Activated gamma-delta T cell treated with Interleukin-2 at 50 U/mL for 16 hours (primary cell): ENCODE measurements at regions not wholly inside any gene's neighbourhood (a gene's known extent, or its start where the extent isn't known, plus 50 kb on each side); places are given as distances from the start of the nearest gene placed in this dataset.
"Not testable (repeated sequence)": the region's sequence is repeated elsewhere in the genome, so short reads cannot be mapped to it uniquely, and the experiment has no call there.

Source experiments
- DNase-seq: peaks from one replicate; pipeline ENCODE4 v3.0.0-alpha.2; 2020

DNA sequence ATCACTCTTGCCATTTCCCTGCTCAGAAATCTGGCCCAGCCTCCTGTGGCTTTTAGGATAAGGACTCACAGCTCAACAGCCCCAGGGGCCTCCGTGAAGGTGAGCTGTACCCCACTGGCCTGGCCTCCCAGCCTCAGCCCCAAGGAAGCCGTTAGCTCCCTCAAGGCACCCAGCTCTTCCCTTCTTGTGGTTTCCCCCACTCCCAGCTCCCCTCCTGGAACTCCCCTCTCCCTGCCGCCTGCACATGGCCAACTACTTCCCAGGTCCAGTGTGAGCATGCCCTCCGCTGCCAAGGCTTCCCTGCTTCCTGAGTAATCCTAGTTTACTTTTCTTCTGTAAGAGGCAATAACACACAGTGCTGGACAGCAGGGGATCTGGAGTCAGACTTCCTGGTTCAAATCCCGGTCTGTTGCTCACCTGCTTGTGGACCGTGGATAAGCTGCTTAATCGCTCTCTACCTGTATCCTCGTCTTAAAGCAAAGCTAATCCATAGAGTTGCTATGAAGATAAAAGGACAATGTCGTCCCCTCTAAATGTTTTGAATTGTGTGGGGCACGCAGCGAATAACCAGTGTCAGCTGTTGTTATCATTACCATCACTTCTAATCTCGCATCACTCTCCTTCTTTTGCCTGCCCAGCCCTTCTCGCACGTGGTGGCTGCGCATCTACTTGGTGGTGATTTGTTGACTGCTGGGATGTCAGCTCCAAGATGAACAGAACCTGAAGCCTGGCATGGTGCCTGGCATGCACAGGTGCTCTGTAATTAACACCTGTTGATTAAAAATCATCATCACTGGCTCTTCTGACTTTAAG lies 86.6 kb downstream of the C5orf15 start:
- DNase-seq, result no peak

DNA sequence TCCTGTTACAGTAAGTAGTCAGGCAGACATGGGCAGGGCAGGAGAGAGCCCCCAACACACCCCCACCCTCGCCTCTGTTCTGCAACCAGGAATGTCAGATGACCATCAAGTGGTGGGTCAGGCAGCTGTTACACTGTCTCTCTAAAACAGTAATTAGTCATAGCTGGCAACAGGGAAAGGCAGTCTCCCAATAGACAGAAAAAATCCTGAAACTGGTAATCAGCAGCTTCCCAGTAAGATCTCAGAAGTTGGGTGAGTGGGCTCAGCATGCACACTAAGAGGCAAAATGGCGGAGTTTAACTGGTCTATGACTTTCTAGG lies 90.2 kb downstream of the C5orf15 start:
- no peak for DNase-seq

DNA sequence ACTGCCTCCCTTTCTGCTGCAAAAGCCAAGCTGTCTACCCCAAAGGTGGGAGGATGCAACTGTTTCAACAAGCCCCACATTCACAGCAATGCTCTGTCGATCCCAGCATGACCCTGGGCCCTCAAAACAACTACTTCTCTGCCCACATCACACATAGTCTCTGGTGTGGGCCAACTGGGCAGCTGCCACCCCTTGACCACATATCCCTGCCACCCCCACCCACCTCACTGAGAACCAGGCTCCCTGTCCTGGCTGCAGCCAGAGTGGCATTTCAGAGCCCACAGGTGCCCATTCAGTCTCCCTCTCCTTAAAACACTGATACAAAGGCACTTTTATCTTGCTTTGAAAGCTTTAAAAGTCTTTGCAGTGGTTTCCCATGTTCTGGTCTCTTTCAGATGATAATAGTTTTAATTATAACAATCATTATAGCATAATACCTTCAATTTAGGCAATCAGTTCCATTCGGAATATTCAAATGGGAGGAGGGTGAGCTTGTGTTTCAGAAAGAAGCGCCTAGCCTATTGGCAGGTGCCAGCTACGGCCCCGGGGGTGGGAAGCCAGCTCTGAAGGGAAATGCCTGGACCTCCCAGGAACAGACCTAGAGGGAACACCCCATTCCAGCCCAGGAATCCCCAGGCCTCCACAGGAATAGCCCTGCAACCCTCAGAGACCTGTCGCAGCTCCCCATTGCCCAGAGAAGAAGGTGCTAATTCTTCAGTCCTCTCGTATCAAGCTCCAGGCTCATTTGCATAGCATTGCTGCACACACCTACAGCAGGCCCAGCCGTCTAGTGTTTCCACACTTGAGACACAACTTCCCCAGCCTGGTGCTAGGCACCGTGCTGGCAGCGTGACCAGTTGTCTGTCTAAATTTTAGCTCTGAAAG lies 90.8 kb downstream of the C5orf15 start:
- DNase-seq, result no peak

DNA sequence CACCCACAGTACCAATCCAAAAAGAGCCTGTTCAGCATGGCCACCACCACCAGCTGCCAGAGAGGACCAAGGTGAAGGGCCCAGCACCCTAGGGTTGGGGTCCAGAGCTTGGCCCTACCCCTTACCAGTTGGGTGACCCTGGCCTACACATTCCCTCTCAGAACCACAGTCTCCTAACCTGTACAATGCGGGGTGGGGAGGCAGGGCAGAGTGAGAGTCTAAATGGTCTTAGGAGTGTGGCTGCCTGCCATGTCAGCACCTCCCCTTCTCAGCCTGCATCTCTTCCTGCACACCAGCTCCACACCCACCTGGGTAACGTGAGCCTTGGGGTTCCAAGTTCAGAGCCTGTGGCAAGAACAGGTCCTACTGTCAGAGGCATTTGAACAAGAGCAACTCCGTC lies 92.2 kb downstream of the C5orf15 start:
- DNase-seq, result no peak

DNA sequence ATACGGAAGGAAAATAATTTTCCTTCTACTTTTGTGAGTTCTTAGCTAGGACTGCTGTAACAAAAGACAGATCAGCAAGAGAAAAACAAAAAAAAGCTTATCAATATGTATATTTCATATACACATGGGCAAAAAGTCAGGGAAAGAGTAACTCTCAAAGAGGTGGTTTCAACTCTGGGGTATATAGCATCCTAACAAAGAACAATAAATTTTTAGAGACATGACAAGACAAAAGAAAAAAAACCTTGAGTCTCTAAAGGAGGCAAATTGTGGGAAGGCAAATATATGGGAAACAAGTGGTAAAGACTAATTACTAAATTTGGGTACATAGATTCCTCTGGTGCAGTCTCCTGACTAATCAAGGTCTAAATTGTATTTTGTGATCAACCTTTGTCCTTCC lies 93.2 kb downstream of the C5orf15 start:
- no peak for DNase-seq

DNA sequence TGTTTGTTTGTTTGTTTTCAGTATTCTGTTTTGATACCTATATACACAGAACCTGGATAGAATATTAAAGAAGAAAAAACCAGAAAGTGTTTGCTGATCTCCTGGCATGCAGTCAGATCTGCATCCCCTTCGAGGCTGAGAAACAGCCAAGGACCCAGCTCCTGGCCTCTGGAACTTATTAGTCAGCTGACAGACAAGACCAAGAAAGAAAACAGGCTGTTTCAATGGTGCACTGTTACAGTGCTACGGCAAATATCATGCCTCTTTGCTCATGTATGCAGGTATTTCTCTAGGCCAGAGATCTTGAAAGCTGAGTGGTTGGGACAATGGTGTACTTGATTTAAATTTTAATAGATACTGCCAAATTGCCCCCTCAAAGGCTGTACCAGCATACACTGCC lies 95.0 kb downstream of the C5orf15 start:
- DNase-seq, result no peak

DNA sequence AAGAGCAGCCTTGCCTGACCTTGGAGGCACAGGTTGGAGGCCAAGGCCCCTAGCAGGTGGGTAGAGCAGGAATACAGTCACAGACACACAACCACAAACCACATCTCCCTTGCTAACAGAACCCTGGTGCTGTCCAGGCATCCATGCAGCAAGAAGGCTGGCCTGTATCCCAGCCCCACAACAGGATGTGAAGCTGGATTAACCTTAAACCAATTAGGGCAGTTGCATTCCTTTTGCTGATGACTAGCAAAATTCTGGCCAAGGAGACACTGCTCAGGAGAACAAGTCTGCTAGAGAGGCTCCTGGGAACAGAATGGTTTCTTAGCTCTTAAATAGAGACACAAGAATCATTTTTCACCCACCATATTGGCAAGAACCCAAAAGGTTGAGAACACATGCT lies 97.8 kb downstream of the C5orf15 start:
- no peak for DNase-seq

DNA sequence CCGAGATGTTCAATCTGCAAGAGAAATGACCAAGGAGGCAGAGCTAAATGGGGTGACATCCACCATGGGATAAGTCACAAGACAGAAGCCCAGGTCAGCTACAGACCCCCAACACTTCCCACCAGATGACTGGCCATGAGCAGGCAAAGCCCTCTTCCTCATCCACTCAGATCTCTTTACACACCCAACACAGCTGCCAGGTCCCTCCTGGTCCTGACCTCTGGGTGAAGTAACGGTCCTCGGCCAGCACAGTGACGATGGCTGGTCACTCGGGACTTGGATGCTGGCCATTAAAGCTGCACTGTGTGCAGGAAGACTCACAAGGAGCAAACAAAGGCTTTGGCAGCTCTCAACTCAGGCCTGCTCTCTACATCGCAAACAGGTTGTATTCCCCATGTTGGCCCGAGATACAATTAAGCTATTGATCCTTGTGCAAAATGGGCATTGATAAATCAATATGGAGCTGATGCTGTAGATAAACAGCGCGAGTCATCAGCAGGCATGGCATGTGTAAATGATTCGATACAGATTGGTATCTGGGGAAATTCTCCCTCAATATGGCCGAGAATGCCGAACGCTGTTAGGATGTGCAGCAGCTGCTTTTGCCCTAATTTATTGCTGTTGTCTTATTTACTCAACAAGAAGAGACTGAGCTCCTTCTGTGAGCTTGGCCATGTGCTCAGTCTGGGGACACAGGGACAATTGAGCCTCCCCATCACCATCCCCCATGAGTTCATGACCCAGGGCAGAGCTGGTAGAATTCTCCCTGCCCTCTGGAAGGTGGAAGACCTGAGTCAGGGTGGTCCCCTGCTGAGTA lies 98.7 kb downstream of the C5orf15 start:
- no peak for DNase-seq

DNA sequence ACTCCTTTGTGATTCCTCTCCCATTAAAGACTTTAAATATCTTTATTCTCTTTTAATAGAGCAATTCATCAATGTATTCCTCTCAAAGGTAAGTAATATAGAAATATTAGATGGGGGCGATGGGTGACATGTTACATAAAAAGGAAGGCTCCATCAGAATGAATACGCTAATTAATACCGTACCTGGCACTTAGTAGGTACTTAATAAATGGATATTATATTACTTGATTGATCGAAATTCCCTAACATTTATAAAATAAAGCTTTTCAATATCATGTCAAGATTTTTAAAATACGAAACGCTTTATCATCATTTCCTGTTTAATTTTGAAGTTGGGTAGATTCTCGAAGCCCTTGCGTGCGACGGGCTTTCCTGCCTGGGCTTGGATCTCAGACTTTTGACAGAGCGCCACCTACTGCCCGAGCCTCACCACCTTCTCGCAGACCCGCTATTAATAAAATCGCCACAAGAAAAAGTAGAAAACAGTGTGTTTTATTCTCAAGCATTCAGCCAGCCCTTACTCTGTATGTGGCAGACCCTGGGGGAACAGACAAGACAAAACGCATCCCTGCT lies 99.4 kb downstream of the C5orf15 start:
- peak; percentile 73 for DNase-seq

DNA sequence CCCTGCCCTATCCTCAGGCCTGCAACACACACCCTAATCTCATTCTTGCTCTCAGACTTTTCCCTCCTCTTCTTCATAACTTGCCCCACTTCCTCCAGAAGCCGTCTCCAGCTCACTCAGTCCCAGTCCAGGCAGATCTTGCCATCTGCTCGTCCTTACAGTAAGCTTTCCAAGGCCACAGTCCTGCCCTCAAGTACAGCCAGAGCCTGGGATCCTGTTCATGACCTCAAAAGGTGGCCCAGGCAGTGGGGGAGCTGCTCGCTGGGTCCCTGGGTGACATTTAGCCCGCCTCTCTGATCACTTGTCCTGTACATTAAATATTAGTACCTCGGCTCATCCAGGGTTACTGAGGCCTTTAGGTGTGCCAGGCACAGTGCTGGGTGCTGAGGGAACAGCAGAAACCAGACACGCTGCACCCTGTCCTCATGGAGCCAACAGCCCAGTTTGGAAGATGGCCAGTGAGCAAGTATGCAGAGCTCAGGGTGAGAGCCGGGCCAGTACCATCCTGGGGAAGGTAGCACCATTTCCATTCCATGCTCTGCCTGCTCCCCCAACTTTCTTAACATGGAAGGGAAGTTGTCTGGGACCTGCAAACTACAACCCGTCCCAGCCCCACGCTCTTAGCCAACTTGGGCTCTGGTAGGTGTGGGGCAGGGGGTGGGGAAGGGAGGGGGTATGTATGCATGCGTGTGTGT lies 100.4 kb downstream of the C5orf15 start:
- no peak for DNase-seq

DNA sequence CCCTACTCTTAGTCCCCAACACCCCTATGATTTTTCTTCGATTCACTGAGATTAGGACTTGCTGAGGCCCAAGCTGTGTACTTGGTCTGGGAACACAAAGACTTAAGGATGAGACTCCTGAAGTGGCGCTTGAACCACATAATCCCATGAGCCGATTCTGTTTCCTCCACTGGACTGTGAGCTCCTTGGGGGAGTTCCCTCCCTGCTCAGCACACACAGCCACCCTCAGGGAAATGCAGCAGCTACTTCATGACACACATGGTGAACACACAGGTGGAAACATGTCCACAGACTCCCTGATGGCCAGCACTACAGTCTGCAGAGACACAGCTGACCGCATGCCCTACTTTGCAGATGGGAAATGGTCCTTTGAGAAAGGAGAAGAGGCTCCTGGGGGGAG lies 101.1 kb downstream of the C5orf15 start:
- DNase-seq, result no peak

DNA sequence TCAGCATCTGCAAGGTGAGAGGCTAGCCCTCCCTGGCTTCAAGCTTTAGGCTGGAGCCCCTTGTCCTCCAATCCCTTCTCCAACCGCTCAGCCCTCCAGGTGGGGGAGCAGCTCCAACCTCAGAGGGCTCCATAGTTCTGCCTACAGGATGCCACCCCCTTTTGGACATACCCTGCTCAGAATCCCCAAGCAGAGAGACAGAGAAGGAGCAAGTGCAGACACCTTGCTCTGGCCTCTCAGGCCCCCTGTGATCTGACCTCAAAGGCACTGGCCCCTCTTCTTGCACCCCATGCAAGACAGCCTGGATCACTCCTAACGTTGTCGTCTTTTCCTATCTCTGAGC lies 101.6 kb downstream of the C5orf15 start:
- no peak for DNase-seq

DNA sequence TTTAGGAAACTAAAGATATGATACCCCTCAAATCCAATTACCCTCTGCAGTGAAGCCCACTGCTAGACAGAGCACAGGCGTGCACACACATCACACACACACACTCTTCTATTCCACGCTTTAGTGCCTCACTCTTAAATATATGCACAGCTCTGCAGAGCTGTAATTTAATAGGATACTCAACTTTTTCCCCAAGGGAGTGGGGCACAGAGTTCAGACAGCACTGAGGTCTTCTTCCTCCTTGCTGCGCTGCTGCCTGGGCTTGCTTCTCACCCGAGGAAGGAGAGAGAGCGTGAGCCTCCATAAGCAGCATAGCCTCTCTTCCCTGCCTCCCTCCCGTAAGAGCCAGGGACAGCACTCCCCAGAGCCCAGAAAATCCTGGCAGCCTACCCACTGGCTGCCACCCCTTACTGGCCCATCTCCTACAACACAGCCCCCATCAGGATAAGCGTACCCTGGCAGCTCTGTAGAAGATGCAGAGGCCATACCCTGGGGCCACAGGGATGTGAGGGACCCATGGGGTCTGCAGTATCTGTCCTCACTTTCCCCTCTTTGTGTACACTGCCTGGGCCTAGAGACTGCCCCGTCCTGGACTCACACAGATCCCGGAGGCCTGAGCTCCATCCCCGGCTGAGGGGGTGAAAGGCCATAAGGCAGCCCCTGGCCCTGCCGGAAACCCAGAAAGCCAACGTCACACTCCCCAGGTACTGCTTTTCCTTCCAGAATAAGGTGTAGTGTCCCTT lies 102.1 kb downstream of the C5orf15 start:
- DNase-seq, result no peak

DNA sequence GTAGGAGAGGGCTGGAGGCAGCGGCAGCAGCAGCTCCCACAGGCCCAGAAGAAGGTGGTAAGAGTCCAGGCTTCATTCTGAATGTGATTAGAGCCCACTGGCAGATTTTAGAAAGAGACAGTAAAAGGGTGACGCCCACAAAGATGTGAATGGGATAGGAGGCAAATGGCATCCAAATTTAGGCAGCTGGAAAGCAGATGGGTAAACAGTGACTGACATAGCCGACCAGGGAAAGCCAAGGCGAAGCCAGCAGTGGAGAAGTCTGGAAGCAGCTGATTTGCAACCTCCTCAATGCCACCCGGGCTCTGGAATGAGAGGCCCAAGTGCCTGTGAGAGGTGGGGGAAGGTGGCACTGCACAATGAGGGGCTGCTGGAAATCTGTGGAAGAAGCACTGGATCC lies 103.3 kb downstream of the C5orf15 start:
- no peak for DNase-seq

DNA sequence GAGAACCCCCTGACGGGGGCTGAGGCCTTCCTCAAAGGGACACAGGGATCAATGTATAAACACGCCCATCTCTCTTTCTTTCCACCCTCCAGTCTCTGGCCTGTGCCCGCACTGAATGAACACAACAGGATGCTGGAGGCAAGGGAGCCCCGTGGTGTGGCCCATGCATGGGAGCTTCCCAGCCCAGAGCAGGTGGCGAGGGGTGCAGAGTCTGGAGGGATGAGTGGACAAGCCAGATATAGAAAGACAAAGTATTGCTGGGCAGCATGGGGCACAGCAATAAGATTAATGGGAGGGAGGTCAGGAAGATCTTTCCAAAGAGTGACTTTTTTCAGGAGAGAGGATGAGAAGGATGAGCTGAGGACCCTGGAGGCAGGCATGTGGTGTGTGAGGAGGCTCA lies 103.7 kb downstream of the C5orf15 start:
- DNase-seq, result no peak

DNA sequence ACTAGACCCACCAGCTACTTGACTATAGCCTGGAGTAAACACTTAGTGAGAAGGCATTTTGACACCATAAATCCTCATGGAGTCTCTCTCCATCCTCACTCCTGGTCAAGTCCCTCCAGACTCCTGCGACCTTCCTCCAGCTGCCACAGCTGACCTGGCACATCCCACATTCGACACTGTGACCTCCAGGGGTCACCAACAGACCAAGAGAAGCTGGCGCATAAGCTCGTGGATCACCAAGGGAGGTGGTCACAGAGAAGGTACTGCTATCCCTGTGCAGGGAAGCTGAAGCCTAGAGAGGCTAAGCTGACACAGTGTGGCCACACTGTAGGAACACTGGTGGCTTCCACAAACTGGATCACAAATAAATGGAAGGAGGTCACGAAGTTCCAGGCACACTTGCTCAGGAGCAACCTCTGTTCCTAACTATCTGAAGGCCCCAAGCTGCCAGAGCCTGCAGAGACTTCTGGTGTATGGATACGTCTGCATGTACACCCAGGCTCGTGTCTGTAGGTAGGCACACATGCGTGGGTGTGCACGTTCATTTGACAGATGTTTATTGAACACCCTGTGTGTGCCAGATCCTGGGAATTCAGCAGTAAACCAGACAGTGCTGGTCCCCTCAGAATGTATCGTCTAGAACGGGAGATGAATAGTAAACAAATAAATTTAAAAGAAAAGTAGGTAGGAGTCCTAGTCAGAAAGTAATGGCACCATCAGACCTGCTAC lies 104.4 kb downstream of the C5orf15 start:
- no peak for DNase-seq

DNA sequence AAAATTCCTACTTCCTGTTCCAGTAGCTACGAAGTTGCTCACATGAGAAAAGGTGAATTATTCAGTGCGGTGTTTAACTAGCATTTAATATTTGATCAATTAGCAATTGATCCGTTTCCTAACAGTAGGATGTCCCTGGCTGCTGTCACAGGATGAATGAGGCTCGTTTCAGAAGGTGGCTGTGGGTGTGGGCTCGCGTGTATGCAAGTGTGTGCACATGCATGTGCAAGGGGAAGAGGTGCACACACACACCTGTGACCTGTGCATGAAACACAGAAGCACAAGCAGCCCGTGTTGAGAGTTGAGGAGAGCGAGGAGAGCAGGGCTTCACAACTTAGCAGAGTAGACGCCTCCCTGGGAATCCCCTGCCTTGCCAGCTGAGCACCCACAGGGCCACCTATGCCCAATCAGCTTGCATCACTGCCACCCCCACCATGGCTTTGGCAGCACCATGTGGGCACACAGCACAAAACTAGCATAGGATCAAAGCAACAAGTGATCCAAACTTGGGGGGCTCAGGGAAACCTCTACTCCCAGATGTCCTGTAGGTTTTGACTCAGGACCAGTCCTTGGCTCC lies 107.2 kb downstream of the C5orf15 start:
- no peak for DNase-seq

DNA sequence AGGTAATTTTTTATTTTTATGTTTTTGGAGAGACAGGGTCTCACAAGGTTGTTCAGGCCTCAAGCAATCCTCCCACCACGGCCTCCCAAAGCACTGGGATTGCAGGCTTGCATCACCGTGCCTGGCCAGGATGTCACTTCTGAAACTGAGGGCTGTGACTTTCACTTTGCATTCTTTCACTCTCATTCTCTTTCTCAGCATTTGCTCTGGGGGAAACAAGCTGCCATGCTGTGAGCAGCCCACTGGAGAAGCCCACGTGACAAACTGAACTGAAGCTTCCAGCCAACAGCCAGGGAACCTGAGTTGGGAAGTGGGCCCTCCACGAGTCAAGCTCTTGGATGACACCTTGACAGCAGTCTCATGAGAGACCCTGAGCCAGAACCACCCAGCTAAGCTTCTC lies 109.4 kb downstream of the C5orf15 start:
- DNase-seq, result no peak

DNA sequence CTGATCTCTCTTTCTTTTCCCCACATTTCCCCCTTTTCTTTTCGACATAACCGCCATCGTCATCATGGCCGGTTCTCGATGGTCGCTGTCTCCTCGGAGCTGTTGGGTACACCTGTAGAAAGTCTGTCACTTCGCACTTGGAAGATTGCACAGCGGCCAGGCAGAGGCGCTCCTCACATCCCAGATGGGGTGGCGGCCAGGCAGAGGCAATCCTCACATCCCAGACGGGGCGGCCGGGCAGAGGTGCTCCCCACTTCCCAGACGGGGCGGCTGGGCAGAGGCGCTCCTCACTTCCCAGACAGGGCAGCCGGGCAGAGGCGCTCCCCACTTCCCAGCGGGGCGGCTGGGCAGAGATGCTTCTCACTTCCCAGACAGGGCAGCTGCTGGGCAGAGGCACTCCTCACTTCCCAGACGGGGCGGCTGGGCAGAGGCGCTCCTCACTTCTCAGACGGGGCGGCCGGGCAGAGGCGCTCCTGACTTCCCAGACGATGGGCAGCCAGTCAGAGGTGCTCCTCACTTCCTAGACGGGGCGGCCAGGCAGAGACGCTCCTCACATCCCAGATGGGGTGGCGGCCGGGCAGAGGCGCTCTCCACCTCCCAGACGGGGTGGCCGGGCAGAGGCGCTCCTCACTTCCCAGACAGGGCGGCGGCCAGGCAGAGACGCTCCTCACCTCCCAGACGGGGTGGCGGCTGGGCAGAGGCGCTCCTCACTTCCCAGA lies 110.7 kb downstream of the C5orf15 start:
- DNase-seq, result not testable (repeated sequence)

DNA sequence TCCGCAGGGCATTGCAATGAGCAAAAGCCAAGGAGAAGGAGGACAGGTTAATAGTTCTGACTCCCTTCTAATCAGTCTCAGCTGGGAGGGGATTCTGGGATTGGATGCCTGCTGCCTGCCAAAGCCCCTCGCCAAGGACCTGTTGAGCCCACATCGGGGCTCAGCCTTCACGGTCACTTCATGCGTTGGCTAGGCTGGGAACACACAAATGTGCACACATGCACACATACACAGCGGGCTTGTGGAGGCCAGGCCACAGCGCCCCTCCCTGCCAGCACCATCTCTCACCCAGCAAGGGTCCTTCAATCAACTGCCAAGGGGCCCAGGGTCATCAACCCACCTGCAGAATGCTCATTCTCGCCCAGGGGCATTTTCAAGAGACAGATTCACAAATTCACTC lies 113.9 kb downstream of the C5orf15 start:
- no peak for DNase-seq
